HG03135 (cell line): ENCODE measurements at regions not wholly inside any gene's neighbourhood (a gene's known extent, or its start where the extent isn't known, plus 50 kb on each side); places are given as distances from the start of the nearest gene placed in this dataset.
"Not testable (repeated sequence)": the region's sequence is repeated elsewhere in the genome, so short reads cannot be mapped to it uniquely, and the experiment has no call there.

ENCODE experiments used
- ATAC-seq: cut with Tn5 transposase; IDR thresholded peaks from one replicate; pipeline ENCODE4 v1.9.1; 2021; ENCODE audit warnings: mild to moderate bottlenecking, moderate library complexity; ENCODE audit not compliant: unreplicated experiment

DNA sequence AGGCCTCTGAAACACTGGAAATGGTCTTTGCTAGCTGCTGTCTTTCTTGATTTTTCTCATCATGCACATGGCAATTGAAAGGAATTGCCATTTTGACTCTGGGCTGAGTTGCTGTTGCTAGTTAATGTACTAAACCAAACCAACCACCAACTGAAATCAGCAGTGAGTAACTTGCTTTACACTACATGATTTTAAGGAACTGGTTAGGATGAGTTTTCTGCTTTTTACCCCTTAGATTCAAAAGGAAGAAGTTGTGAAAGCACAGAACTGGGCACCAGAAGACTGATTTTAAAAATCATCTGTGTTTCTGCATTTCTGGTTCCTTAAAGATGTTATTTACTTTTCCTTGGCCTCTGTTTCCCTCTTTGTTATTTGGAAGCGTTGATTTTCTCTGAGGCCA, 361.9 kb downstream of the HLX start:
- ATAC-seq = no peak

DNA sequence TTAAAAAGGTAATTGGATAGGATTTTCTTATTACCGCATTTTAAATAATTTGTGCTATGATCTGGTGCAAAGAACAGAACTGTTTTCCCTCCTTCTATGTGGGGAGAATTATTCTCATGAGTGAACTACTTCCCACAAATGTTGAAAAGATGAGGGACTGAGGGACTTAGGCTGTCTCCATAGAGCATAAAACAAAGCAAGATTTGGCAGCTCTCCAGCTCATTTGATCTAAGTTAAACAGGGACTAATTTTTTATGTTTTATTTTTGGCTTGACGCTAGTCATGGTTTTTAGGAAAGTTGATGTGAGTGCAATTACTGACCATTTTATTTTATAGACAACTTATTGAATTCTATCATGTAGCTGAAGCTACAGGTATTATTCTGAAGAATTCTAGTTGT, 362.3 kb downstream of the HLX start:
- no peak for ATAC-seq

DNA sequence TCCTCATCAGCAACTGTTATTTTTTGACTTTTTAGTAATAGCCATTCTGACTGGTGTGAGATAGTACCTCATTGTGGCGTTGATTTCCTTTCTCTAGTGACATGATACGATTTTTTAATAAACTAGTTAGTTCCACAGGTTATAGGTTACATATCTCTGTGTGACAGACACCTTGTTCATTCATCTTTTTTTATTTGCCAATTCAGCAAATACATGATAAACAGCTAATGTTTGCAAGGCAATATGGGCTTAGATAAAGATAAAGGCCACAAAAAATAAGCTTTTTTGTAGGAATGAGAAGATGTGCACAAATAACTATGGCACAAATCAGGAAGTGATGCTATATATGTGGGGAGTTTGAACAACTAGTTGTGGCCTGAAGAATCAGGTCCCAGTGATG, 366.8 kb downstream of the HLX start:
- no peak for ATAC-seq

DNA sequence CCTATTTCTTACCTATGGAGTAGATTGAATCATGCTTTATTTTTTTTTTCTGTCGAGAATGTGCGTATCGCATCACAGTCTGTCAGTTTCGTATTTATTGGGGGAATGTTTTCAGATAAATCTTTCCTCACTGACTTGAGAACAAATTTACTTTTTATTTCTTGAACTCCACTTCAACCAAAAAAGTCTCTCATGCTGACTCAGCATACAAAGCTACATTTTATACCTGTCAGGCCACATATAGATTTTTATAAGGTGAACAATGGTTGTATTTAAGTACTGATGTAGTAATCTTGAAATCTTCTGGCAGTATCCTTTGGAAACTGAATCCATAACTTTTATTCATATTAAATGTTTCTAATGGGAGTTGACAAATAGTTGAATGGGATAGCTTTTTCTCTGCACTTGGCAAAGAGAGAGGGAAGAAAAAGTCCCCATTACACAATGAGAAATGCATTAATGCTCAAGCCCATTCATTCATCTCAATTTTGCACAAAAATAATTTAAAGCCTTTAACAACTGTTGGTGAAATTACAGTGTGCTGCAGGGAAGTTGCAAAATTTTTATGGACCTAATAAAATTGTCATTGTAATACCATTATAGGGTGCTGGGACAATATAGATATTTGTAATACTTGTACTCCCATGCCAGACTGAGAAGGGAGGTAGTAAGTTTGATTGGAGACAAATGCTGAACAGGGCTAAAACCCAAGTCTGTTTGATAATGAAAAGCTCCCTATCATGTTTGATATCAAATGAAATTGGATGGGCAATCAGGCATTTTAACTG, 367.6 kb downstream of the HLX start:
- ATAC-seq = no peak

DNA sequence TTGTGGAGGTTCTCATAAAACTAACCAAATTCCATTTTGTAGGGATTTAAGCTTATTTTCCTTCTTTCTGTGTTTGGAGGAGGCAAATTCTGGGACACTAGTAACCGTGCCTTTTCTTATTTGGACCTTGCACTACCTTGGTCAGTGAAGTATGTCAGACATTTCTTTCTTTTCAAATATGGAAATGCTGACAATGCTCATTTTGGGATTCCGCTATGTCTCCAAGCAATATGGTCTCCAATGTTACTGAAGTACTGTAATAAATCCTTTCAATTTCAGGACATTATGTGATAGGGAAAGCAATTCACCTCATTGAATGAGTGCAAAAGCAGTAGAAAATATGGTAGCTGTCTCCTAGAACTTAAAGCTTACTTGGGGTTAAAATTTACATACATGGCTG, 372.3 kb downstream of the HLX start:
- ATAC-seq = no peak

DNA sequence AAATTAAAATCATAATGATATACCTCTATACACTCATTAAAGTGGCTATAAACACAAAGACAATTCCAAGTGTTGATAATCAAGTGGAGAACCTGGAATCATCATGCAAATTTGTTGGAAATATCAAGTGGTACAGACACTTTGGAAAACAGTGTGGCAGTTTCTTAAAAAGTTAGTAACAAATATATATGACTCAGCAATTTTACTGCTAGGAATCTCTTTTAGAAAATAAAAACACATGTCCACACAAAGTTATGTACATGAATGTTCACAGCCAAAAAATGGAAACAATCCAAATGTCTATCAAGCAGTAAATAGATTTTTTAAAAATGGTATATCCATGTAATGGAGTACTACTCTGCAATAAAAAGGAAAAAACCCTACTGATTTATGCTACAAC, 375.6 kb downstream of the HLX start:
- ATAC-seq = no peak

- ATAC-seq = no peak
Observed at GRCh38 chr1:221256773-221257172, 377.5 kb downstream of the HLX start.

- ATAC-seq = not testable (repeated sequence)
Observed at GRCh38 chr1:221257548-221257947, 378.3 kb downstream of the HLX start.

DNA sequence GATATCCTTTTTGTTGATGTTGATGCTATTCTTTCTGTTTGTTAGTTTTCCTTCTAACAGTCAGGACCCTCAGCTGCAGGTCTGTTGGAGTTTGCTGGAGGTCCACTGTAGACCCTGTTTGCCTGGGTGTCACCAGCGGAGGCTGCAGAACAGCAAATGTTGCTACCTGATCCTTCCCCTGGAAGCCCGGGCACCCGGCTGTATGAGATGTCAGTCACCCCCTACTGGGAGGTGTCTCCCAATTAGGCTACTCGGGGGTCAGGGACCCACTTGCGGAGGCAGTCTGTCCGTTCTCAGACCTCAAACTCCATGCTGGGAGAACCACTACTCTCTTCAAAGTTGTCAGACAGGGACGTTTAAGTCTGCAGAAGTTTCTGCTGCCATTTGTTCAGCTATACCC, 383.4 kb downstream of the HLX start:
- ATAC-seq = not testable (repeated sequence)

- ATAC-seq = no peak
Observed at GRCh38 chr1:221263831-221264767, 384.9 kb downstream of the HLX start.

DNA sequence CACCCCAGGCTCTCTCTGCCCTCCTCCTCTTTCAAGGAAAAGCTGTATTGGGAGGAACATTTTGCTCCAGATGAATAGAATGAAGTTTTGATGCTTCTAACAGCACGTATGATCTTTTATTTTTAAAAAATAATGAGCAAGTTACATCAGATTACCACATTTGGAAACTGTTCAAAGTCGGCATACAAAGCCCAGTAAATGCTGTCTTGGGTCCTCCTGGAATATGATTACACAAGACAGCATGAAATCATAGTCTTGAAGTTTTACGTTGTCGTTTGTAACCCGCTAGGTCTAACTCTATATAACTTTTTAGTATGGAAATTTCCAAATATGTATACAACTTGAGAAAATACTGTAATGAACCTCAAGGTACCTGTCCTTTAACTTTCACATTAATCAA, 385.6 kb downstream of the HLX start:
- no peak for ATAC-seq

DNA sequence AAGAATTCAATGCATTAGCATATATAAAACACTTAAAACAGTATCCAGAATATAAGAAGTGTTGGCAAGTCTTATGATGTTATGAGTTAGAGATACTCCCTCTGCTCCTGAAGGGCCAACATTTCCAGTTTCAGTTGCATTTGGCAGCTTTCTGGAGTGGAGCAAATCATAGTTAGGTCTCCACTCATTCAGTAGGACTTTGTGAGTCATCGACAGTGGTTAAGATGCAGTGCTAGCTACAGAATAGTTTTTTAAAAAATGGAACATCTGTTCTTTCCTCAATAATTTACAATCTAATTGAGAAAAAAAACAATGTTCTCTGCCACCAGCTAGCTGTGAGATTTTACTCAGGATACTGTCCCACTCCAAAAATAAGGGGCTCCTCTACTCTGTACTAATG, 389.1 kb downstream of the HLX start:
- ATAC-seq = no peak

- no peak for ATAC-seq
Observed at GRCh38 chr1:221271701-221272100, 392.5 kb downstream of the HLX start.

- ATAC-seq = no peak
Observed at GRCh38 chr1:221272940-221273339, 393.7 kb downstream of the HLX start.

GRCh38 chr1:221274373-221274772, 395.1 kb downstream of the HLX start:
- ATAC-seq = no peak

DNA sequence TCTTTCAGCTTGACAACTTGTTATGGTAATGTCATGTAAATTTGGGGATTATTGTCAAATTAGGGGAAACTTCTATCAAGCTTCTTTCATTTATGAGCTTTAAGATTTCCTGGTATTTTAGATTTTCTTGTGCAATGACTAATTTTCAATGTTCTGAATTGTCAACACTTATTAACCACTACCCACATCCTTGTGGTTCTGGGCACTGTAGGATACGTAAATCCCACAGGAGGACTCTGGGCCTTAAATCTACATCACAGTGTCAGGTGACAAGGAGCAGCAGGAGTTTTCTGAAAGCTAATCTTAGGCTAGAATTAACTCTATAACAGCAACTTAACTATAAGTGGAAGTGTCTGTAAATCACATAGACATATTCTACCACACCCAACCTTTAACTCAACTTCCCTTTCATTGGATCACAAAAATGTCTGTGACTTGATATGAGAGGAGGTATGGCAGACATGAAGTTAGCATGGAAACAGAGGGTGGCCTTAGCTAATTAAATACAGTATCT, 397.7 kb downstream of the HLX start:
- ATAC-seq = no peak

DNA sequence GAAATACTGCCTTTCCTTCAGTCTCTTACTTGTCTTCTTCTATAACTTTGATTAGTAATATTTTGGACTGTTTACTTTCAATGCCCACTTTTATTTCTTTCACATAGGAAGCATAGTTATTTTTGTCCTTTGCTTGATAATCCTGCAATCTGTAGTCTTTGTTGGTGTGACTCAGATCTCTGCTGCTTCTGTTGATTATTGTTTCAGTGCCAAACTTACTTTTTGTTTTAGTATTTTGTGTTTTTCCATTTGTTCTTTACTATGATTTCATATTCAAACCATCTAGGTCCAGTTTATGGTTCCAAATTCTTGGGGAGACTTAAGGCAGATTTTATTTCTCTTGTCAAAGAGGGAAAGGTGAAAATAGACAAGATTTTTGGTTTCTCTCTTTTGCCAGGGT, 399.9 kb downstream of the HLX start:
- ATAC-seq = no peak

DNA sequence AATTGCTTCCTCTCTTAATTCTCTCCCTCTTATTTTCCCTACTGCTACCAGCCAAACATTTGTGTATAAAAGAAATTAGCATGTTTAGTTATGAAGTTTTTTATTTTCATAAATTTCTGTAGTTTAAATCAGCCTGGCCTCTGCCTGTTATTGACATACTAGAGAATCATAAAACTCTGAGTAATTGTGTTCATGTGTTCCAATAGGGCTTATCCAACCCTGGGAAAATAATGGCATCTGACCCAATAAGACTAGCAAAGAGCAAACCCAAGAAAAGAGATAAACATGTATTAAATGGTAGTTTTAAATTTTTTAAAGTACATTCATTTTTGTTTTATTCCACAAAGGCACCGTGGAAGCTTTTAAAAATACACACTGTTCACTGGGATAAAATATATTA, 404.3 kb downstream of the HLX start:
- ATAC-seq = no peak

- no peak for ATAC-seq
Observed at GRCh38 chr1:221284028-221284427, 404.8 kb downstream of the HLX start.

- ATAC-seq = not testable (repeated sequence)
Observed at GRCh38 chr1:221284991-221285390, 405.7 kb downstream of the HLX start.

DNA sequence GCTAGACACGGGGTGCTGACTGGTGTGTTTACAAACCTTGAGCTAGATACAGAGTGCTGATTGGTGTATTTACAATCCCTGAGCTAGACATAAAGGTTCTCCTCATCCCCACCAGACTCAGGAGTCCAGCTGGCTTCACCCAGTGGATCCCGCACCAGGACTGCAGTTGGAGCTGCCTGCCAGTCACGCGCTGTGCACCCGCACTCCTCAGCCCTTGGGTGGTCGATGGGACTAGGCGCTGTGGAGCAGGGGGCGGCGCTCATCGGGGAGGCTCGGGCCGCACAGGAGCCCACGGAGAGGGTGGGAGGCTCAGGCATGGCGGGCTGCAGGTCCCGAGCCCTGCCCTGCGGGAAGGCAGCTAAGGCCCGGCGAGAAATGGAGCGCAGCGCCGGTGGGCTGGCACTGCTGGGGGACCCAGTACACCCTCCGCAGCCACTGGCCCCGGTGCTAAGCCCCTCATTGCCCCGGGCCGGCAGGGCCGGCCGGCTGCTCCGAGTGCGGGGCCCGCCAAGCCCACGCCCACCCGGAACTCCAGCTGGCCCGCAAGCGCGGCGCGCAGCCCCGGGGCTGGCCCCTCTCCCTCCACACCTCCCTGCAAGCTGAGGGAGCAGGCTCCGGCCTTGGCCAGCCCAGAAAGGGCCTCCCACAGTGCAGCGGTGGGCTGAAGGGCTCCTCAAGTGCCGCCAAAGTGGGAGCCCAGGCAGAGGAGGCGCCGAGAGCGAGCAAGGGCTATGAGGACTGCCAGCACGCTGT, 406.4 kb downstream of the HLX start:
- ATAC-seq = not testable (repeated sequence)
